Thyroid gland (tissue), 4 donors: ENCODE measurements at regions not wholly inside any gene's neighbourhood (a gene's known extent, or its start where the extent isn't known, plus 50 kb on each side); places are given as distances from the start of the nearest gene placed in this dataset.

Experiments used
- CTCF ChIP-seq, 6 experiments: fragments of 200-600 bp in 3 of 6; fragments of 450-650 bp in 3 of 6; sonication (generic) in 3 of 6; IDR thresholded peaks; one replicate each; pipeline ENCODE4 v1.5.1; 2016 to 2019; ENCODE audit warnings: antibody characterized with exemption in 6 of 6, mild to moderate bottlenecking in 2 of 6, inconsistent platforms in 1 of 6, moderate library complexity in 1 of 6
- POLR2A ChIP-seq, 2 donors: fragments of 450-650 bp; IDR thresholded peaks; one replicate each; pipeline ENCODE4 v1.6.1; 2017; ENCODE audit warnings: antibody characterized with exemption in 2 of 2, mild to moderate bottlenecking in 2 of 2, moderate library complexity in 1 of 2

GRCh38 chr11:19398772-19399527 is 158.2 kb upstream of the E2F8 start:
- TF ChIP-seq CTCF (IDR thresholded peaks at IDR 0.05) (no peak), POLR2A (IDR thresholded peaks at IDR 0.05) (no peak)
